ENCODE measurements at regions not wholly inside any gene's neighbourhood (a gene's known extent, or its start where the extent isn't known, plus 50 kb on each side); places are given as distances from the start of the nearest gene placed in this dataset.

DNA sequence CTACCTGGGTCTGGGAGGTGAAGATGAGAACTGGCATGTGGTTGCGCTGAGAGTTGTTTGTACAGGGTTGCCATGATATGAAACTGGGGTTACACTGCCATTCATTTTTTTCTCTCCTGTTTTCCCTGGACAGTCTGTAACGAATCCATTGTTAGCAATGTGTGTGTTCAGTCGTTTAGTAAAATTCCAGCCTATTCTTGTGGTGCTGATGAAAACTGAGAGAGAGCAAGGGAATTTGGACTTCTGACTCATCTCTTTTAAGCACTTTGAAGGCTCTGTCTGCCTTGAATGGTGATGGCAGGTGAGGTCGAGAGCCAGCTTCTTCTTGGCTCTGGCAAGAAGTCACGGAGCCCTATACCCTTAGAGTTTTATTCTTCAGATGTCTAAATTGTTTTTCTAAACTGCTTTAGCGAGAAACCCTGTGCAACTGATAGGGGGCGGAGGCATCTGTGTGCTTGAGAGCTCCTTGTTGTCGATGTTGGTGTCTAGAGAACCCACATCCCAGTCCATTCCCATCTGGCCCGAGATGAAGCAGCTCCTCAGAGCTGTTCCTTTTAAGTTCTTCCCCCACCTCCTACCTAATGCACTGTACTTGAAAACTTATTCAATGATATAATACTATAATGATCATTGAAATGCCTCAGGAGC is 204.4 kb downstream of the TMX1 start:
- in situ Hi-C loops (cut with MboI; ENCODE audit: low sequenced_read_pairs, unreplicated experiment): no loop called here
- TF ChIP-seq, protein P1, sequence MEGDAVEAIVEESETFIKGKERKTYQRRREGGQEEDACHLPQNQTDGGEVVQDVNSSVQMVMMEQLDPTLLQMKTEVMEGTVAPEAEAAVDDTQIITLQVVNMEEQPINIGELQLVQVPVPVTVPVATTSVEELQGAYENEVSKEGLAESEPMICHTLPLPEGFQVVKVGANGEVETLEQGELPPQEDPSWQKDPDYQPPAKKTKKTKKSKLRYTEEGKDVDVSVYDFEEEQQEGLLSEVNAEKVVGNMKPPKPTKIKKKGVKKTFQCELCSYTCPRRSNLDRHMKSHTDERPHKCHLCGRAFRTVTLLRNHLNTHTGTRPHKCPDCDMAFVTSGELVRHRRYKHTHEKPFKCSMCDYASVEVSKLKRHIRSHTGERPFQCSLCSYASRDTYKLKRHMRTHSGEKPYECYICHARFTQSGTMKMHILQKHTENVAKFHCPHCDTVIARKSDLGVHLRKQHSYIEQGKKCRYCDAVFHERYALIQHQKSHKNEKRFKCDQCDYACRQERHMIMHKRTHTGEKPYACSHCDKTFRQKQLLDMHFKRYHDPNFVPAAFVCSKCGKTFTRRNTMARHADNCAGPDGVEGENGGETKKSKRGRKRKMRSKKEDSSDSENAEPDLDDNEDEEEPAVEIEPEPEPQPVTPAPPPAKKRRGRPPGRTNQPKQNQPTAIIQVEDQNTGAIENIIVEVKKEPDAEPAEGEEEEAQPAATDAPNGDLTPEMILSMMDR (IDR thresholded peaks at IDR 0.05; ENCODE audit: borderline replicate concordance, control extremely low read depth, extremely low read depth, insufficient read depth, missing control alignments): no peak
- DNase-seq (ENCODE audit: low spot score): no peak

- in situ Hi-C loops (cut with MboI; ENCODE audit: low sequenced_read_pairs, unreplicated experiment): no loop called here
- TF ChIP-seq, protein P1 (IDR thresholded peaks at IDR 0.05; ENCODE audit: borderline replicate concordance, control extremely low read depth, extremely low read depth, insufficient read depth, missing control alignments): no peak
- no peak for DNase-seq (ENCODE audit: low spot score)
Observed at GRCh38 chr14:51445001-51445390, 204.9 kb downstream of the TMX1 start.

DNA sequence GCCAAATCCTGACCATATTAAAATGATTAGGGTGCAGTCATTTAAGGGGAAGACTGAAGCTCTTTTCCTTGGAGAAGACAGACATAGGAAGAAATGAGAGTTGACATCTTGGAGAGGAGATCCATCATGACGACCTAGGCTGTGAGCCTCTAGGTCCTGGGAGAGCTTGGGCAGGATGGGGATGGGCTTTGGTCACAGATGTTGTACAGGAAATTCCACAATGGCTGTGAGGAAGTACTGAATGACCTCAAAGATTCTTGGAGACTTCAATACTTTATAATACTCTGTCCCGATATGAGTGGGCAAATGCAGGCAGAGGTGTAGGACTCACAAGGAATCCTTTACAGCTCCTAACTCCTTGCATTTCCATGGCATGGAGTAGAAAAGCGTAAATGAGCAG is 204.9 kb upstream of the FRMD6 start:
- in situ Hi-C loops (cut with MboI; ENCODE audit: low sequenced_read_pairs, unreplicated experiment): no loop called here
- TF ChIP-seq, protein P1 (IDR thresholded peaks at IDR 0.05; ENCODE audit: borderline replicate concordance, control extremely low read depth, extremely low read depth, insufficient read depth, missing control alignments): no peak
- no peak for DNase-seq (ENCODE audit: low spot score)

GRCh38 chr14:51447411-51447810 is 204.3 kb upstream of the FRMD6 start:
- TF ChIP-seq, protein P1 (IDR thresholded peaks at IDR 0.05; ENCODE audit: borderline replicate concordance, control extremely low read depth, extremely low read depth, insufficient read depth, missing control alignments): no peak
- in situ Hi-C loops (cut with MboI; ENCODE audit: low sequenced_read_pairs, unreplicated experiment): no loop called here

GRCh38 chr14:51448831-51449670 is 202.7 kb upstream of the FRMD6 start:
- no peak for DNase-seq (ENCODE audit: low spot score)
- TF ChIP-seq, protein P1 (IDR thresholded peaks at IDR 0.05; ENCODE audit: borderline replicate concordance, control extremely low read depth, extremely low read depth, insufficient read depth, missing control alignments): no peak
- in situ Hi-C loops (cut with MboI; ENCODE audit: low sequenced_read_pairs, unreplicated experiment): no loop called here

More at GRCh38 chr14:51447411-51447810, 204.3 kb upstream of the FRMD6 start:
- no peak for DNase-seq (ENCODE audit: low spot score)

DNA sequence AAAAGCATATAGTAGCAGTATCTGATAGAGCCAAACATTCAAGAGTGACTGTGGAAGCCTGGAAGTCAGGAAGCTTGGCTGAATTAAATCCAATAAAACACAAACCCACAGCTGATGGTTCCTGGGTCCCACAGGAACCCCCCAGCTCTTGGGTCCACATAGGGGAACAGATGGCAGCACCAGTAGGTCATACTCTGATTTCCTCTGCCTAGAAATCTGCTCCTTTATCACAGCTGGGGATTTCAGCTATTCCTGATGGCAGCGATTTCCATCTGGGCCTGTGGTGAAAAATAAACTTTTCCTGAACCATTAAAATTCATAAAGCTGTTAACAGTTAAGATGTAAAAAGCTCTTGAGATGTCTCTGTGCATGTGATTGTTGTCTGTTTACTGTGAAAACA is 202.0 kb upstream of the FRMD6 start:
- DNase-seq (ENCODE audit: low spot score): no peak
- in situ Hi-C loops (cut with MboI; ENCODE audit: low sequenced_read_pairs, unreplicated experiment): no loop called here
- TF ChIP-seq, protein P1 (IDR thresholded peaks at IDR 0.05; ENCODE audit: borderline replicate concordance, control extremely low read depth, extremely low read depth, insufficient read depth, missing control alignments): no peak

Measured in GM13976 (cell line).